ENCODE measurements at regions not wholly inside any gene's neighbourhood (a gene's known extent, or its start where the extent isn't known, plus 50 kb on each side); places are given as distances from the start of the nearest gene placed in this dataset.

DNA sequence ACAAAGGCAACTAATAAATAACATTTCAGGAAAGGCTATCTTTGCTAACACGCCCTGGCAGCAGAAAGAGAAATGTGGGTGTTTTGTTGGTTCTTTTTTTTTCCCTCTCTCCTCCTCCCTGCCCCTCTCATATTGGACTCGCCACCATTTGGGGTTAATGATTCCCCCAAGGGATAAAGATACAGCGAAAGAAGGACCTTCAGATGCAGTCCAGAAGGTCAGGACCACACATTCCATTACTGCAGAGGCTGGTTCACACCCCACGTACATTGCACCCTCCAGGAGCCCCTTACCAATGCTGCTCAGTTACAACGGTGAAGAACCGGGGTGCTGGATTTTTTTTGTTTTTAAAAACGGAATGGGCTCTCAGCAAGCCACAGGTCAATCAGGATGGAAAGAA is 156.9 kb upstream of the TIAM1 start:
- DNase-seq (ENCODE audit: low read depth, low spot score): no peak

DNA sequence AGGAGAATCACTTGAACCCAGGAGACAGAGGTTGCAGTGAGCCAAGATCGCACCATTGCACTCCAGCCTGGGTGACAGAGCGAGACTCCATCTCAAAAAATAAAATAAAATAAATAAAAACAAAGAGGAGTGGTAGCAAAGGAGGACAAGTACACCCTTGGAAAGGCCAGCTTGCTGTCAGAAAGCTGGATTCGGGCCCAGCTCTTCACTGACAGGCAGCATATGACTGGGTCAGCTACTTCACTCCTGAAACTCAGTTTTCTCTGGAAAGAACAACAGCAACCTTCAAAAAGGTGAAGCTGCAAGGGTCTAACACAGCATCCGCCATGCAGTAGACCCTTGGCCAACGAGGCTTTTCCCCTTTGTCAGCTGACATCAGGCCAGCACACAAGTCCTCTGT is 156.0 kb upstream of the TIAM1 start:
- DNase-seq (ENCODE audit: low read depth, low spot score): no peak

DNA sequence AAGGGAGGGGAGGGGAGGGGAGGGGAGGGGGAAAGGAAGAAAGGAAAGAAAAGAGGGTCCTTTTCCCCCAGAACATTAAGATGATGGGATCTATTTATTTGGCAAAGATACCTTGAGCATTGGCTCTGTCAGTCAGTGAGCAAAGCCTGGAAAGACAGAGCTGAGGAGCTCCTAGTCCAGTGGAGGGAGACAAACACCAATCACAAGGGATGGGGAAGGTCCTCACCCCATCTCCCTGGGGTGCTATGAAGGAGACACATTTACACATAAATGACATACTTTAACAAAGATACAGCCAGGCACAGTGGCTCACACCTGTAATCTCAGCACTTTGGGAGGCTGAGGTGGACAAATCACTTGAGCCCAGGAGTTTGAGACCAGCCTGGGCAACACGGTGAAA is 154.9 kb upstream of the TIAM1 start:
- DNase-seq (ENCODE audit: low read depth, low spot score): no peak

DNA sequence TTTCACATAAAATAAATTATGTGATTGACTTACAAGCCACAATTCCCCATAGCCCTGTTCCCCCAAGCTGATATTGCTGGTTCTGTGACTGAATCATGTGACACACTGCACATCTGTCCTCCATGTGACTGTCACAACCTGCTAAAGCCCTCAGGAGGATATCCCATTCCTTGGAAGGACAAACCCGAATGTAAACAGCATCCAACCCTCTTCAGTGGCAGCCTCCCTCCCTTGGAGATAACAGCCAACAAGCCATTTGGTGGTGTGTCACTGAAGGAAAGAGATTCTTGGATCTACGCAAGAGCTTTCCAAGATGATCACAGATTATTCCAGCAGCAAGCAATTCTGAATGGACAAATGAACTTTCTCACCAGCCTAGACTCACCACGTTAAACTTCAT is 153.9 kb upstream of the TIAM1 start:
- DNase-seq (ENCODE audit: low read depth, low spot score): no peak

DNA sequence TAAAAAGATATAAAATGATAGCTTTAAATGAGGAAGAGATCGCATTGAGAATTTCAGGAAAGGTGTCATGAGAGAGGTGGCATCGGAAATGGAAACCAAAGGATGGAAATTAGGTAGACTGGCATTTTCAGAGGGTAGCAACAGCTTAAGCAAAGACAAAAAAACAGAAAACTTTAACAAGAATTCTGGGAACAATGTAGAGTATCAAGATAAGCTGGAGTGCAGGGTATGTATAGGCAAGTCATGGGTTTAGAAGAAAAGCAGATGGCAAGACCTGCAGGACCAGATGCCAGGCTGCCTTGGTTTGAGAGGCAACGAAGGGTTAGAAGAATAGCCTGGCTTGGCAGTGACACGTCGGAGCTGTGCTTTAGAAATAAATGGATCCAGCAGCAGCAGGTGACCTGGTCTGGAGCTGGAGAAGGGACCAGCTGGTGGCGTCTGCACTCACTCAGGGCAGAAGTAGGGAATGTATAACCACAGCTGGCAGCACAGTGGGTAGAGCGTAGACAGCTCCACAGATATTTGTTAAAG is 149.4 kb upstream of the TIAM1 start:
- no peak for DNase-seq (ENCODE audit: low read depth, low spot score)

DNA sequence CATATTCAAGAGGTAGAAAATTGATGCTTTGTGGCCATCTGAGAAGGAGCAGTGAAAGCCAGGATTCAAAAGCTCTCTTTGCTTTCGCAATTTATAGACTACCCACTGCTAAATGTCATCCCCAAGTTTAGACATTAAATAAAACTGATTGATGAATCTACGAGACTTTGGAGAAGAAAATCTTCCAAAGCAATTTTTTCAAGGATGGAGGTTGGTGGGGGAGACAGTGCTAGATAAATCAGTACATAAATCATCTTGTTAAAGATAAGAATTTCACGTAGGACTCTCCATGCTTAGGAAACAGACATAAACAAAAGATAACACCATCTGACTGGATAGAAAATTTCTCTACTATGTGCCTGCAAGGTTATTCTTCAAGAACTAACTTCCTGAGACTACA is 147.6 kb upstream of the TIAM1 start:
- no peak for DNase-seq (ENCODE audit: low read depth, low spot score)

DNA sequence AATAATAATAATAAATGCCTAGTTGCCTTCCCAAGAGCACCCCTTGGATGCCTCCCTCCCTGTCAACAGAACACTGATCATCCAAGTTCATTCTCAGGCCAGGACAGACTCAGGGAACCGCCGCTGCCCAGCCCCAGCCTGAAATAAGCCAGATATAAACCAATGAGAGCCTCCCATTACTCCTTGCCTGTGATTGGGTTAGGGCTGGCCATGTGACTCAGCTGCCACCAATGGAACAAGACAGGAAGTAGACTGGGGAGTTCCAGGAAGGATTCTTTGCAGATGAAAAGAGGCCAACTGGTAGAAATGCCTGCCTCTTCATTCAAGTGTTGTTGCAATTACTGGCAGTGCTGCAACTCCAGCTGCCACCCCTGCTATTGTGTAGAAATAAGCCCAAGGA is 146.4 kb upstream of the TIAM1 start:
- no peak for DNase-seq (ENCODE audit: low read depth, low spot score)

DNA sequence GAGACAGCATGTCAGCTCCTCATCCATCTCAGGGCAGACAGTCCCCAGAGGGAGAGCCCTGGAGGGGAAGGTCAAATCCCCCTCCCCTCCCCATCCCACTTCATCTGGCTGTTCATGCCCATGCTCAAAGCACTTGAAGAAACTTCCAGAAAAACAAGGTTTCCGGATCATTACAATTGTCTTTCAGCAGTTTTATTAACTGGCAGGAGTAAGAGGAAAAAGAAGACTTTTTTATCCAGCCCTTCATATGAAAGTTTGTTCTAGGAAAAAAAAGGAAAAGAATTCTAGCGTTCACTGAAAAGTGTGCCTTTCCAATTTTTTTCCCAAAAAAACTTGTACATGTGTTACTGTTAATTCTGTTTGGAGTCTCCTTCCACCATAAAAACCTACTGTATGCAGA is 145.7 kb upstream of the TIAM1 start:
- no peak for DNase-seq (ENCODE audit: low read depth, low spot score)

DNA sequence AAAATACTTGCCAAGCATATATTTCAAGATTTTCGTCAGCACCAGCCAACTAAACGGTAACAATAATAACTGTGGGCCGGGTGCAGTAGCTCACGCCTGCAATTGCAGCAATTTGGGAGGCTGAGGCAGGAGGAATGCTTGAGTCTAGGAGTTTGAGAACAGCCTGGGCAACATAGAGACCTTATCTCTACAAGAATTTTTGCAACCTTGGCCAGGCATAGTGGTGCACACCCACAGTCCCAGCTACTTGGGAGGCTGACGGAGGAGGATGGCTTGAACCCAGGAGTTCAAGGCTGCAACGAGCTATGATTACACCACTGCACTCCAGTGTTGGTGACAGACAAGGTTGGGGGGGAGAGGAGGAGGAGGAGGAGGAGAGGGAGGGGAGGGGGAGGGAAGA is 145.0 kb upstream of the TIAM1 start:
- DNase-seq (ENCODE audit: low read depth, low spot score): no peak

DNA sequence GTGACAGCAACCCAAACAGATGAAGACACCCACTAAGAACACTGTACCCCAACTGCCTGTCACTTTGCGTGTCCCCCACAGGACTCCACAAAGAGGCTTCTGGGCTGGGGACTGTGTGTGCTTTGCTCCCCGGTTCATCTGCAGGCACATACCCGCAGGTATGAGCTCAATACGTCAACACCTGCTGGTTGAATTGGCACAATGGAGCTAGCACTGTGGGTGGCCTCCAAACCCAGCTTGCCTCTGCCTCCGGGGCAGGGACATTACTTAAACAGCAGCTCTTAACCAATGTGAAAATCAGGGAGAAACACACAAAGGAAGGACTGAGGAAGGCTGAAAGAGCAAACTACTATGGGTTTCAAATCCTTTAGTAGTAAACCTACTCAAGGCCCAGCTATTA is 140.2 kb upstream of the TIAM1 start:
- DNase-seq (ENCODE audit: low read depth, low spot score): no peak

DNA sequence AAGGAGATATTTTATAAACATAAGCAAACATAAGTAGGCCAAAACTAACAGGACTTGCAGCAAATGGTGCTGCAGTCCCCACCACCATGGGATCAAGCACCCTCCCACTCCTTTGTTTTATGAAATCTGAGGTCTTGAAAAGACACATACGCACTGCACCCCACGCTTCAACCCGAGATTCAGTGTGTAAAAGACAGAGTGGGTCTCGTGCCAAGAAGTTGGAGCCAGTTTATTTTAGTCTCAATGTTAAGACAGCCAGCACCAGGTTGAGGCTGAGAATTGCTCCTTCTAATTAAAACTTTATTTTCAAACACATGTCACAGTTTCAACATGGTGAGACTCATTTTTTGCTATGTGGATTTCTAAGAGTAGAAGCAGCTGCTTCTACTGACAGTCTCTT is 139.1 kb upstream of the TIAM1 start:
- DNase-seq (ENCODE audit: low read depth, low spot score): no peak

DNA sequence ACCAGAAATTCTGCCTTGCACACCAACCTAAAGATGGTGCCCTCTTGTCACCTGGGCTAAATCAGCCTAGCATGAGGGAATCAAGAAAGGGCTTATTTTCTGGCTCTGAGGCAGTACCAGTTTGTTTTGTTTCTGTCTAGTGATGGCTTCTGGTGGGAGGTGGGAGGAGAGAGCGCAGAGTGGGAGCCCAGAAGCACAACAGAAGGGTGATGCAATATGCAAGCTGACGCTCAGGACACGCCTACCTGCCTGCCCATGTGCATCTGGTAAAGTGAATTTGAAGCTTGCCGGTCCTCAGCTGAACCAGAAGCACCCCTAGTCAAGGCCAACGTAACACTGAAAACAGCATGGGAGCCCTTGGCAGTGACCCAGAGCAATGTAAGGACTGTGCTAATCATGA is 138.4 kb upstream of the TIAM1 start:
- DNase-seq (ENCODE audit: low read depth, low spot score): no peak

DNA sequence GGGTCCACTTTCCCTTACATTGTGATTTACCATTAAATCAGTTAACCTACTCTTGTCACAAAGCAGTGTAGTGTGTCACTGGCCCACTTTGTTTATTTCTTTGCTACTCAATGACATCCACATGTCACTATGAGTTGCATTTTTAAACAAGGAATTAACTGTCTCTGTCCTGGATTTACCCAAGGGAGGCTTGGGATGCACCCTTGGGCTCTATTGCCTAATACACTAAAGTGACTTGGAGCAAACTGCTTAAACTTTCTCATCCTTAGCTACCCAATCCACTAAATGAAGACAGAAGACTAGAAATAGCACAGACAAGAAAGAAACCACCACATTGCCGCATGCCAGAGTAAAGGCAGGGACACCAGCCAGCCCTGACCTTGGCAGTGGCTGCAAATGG is 136.2 kb upstream of the TIAM1 start:
- no peak for DNase-seq (ENCODE audit: low read depth, low spot score)

DNA sequence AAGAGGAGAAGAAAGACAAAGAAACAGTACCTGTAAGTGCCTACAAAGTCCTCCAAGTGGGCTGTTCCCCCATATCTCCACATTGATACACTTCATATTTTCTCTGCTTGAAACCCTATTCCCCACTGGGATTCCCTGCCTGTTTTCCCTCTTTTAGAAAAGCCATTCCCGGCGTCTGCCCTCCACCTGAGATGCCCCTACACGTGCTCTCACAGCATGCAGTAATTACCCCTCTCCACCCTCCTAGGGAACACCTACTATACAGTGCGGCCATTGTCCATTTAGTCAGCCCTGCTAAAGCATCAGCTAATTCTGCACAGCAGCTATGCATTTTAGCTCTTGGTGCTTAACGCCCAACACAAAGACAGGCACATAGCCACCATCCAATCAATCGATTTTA is 135.7 kb upstream of the TIAM1 start:
- DNase-seq (ENCODE audit: low read depth, low spot score): no peak

DNA sequence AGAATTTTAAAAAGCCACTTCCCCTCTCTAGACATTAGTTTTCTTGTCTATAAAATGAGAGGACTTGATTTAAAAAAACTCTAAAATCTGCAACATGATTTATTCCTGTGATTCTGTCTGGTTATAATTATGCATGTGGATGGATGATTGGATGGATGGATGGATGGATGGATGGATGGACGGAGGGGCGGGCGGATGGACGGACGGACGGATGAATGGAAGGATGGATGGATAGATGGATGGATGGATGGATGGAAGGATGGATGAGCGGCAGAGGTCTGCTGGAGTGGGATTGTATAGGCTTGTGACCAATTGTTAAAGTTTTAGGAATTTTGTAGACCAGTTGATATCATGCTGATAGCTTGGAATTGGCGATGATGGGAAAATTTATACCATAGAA is 135.2 kb upstream of the TIAM1 start:
- no peak for DNase-seq (ENCODE audit: low read depth, low spot score)

DNA sequence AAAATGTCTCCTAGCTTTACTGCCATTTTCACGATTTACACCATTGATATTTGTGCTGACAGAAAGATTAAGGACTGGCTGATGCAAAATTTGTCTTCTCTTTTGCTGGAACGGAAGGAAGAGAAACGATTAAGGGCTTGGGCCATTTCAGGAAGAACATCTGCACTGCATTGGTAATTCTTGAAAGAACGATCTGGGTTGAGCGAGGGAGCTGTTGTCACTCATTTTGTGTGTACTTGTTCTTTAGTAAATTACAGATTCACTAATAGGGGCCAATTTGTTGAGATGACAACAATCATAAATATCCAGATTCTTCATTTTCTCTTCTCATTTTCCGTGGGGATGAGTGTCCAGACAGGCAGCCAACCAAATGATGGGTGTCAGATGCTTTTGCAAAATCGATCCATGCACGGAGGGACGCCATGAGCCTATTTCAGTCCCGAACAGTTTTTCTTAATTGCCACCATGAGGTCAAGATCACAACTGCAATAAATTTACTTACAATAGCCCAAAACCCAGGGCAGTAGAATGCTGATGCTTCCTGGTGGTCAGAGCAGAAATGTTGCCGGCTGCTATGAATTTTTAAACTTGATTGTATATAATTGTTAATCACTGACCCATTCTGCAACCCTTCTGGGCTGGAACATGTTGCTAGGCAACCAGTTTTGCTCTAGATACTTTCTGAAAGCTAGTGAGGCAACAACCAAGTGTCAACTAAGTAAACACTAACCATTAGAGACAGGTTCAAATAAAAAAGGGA is 132.4 kb upstream of the TIAM1 start:
- DNase-seq (ENCODE audit: low read depth, low spot score): no peak

DNA sequence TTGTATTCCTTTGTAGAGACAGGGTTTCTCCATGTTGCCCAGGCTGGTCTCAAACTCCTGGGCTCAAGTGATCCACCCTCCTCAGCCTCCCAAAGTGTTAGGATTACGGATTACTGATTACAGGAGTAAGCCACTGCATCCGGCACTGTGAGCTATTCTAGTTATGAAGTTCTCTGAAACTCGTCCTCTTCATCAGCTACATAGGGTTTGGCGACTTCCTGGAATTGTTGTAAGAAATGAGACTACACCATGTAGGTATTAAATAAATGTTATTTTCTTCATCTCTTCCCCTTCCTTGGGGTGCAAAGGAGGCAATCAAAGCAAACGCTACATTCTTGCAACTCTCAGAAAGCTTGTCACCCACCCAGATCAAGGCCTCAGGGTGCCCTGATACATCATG is 131.2 kb upstream of the TIAM1 start:
- no peak for DNase-seq (ENCODE audit: low read depth, low spot score)

DNA sequence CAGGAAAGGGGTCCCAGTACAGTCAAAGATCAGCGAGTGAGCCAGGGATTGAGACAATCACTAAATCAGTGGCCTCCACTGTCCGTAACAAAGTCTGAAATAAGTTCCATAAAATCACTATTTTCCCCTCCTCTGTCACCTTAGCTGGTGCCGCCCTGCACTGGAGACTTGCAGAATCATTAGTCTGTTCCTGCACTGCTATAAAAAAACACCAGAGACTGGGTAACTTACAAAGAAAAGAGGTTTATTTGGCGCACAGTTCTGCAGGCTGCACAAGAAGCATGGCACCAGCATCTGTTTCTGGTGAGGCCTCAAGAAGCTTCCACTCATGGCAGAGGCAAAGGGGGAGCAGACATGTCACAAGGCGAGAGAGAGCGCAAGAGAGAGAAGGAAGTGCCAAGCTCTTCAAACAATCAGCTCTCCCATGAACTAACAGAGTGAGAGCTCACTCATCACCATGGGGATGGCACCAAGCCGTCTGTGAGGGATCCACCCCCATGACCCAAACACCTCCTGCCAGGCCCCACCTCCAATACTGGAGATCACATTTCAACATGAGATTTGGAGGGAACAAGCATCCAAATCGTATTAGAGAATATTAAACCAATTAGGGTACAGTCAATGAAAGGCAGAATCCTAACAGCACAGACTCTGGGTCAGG is 129.8 kb upstream of the TIAM1 start:
- no peak for DNase-seq (ENCODE audit: low read depth, low spot score)

DNA sequence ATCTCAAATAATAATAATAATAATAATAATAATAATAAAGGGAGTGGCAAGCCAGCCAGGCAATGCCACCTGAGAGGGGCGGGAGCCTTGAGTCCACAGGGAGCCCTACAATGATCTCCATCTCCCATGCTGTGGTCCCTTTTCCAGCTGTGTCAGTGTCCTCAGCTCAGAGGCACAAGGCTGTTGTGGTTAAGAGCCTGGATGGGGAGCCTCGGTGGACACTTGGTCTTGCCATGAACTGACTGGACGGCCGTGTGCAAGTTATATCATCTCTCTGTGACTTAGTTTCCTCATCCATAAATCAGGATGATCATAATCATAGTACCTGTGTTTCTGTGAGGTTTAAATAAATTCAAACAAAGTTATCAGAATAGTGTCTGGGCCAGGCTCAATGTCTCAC is 127.8 kb upstream of the TIAM1 start:
- DNase-seq (ENCODE audit: low read depth, low spot score): no peak

DNA sequence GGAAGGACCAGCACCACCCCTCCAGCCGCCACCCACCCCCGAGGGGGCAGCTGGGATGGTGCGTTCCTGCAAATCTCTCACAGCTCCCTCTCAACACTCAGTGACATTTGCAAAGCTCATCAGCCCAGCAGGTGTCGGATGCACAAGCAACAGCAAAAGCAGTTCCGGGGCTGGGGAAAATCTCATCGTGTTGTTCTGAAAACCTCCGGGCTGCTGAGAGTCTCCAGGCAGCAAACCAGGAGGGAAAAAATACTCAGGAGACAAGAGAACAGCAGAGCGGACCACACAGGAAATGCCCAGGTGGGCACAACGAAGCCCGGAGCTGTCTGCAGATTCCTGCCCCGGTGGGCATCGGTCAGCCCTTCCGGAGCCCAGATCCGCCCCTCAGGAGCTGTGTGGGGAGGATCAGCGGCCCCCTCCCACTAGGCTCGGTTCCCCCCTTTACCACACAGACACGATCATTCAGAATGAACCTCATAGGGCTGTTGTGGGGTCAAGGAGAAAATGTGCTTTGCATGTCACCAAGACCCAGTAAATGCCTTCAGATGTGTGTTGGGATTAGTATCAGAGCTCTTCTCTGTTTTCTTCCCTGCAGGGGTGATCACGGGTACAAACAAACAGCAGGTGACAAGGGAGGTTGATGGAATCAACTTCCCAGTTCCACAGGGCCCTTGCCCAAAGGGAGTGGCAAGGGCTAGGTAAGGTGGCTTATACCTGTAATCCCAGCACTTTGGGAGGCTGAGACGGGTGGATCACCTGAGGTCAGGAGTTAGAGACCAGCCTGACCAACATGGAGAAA is 127.0 kb upstream of the TIAM1 start:
- no peak for DNase-seq (ENCODE audit: low read depth, low spot score)

DNA sequence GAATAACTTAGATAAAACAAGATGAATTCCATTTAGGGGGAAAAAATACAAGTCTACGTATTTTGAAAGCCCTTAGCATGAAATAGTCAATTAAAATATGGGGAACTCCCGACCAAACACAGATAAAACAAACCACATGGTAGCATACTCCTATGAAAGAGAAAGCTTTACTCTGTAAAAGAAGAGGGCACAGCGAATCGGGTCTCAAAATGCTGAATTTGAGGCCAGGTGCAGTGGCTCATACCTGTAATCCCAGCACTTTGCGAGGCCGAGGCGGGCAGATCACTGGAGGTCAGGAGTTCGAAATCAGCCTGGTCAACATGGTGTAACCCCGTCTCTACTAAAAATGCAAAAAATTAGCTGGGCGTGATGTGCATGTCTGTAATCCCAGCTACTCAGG is 116.9 kb upstream of the TIAM1 start:
- DNase-seq (ENCODE audit: low read depth, low spot score): no peak

DNA sequence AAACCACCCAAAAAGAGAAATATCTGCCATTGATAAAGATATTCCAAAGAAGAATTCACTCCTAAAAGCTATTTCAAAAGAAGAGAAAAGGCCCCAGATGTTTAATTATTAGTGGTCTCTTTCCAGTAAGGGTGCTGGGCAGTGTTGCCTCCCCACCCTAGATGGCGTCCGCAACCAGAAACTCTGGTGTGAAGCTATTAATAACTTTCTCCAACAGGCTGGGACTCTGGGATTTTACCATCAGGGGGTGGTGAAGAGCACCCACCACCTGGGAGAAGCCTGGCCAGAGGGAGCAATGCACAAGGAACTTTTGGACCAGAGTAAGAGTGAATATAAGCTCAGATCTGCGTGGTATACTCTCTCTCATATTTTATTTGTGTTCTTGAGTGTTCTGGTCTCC is 115.4 kb upstream of the TIAM1 start:
- no peak for DNase-seq (ENCODE audit: low read depth, low spot score)

DNA sequence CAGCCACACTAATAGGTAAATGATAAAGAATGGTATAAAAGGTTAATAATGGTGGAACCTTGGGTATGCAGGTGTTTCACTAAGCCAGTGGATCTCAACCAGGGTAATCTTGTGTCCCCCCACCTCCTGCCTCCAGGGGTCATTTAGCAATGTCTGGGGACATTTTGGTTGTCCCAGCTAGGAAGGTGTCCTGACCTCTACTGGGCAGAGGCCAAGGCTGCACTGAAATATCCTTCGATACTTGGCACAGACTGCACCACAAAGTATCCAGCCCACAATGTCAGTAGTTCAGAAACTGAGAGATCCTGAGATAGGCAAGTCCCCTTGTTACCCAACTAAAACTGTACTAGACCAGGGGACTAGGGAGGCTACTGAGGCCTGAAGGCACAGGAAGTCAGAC is 113.6 kb upstream of the TIAM1 start:
- DNase-seq (ENCODE audit: low read depth, low spot score): no peak
